ENCODE measurements at regions not wholly inside any gene's neighbourhood (a gene's known extent, or its start where the extent isn't known, plus 50 kb on each side); places are given as distances from the start of the nearest gene placed in this dataset.

- no peak overlapping the region for H3K27ac ChIP-seq
- TF ChIP-seq CTCF (conservative IDR thresholded peaks at IDR 0.05), result no peak
Observed at GRCh38 chr13:40445557-40445990, 220.9 kb downstream of the FOXO1 start.

GRCh38 chr13:40446365-40446764, 220.1 kb downstream of the FOXO1 start:
- TF ChIP-seq CTCF (conservative IDR thresholded peaks at IDR 0.05), result no peak
- peak overlapping the region; percentile 45 for H3K27ac ChIP-seq

GRCh38 chr13:40447857-40448256, 218.6 kb downstream of the FOXO1 start:
- H3K27ac ChIP-seq, result no peak overlapping the region
- no peak for TF ChIP-seq CTCF (conservative IDR thresholded peaks at IDR 0.05)

- no peak overlapping the region for H3K27ac ChIP-seq
- TF ChIP-seq CTCF (conservative IDR thresholded peaks at IDR 0.05), result no peak
Observed at GRCh38 chr13:40452038-40452666, 214.3 kb downstream of the FOXO1 start.

GRCh38 chr13:40452741-40453334, 213.6 kb downstream of the FOXO1 start:
- no peak overlapping the region for H3K27ac ChIP-seq
- TF ChIP-seq CTCF (conservative IDR thresholded peaks at IDR 0.05), result no peak

- TF ChIP-seq CTCF (conservative IDR thresholded peaks at IDR 0.05), result no peak
- no peak overlapping the region for H3K27ac ChIP-seq
Observed at GRCh38 chr13:40453351-40454021, 213.0 kb downstream of the FOXO1 start.

- no peak overlapping the region for H3K27ac ChIP-seq
- no peak for TF ChIP-seq CTCF (conservative IDR thresholded peaks at IDR 0.05)
Observed at GRCh38 chr13:40456397-40456953, 210.0 kb downstream of the FOXO1 start.

Measured in VCaP (cell line).